ENCODE measurements at regions not wholly inside any gene's neighbourhood (a gene's known extent, or its start where the extent isn't known, plus 50 kb on each side); places are given as distances from the start of the nearest gene placed in this dataset.

DNA sequence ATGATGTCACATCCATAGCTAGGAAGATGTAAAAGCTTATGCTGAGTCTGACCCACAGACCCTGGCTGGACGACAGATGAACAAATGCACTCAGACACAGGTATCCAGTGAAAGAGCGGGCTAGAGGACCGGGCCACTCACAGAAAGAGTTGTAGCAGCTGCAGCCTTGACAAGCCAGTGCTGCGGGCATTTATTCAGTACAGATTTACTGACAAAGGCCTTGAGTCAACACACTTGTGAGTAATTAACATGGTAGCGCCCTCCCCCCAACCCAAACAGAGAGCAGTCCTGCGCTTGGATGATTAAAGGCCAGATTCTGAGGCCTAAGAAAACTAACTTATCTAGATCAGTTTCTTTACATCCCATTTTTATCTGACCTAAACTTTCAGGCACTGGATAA is 244.6 kb downstream of the SPANXN4 start:
- TF ChIP-seq, protein P1, sequence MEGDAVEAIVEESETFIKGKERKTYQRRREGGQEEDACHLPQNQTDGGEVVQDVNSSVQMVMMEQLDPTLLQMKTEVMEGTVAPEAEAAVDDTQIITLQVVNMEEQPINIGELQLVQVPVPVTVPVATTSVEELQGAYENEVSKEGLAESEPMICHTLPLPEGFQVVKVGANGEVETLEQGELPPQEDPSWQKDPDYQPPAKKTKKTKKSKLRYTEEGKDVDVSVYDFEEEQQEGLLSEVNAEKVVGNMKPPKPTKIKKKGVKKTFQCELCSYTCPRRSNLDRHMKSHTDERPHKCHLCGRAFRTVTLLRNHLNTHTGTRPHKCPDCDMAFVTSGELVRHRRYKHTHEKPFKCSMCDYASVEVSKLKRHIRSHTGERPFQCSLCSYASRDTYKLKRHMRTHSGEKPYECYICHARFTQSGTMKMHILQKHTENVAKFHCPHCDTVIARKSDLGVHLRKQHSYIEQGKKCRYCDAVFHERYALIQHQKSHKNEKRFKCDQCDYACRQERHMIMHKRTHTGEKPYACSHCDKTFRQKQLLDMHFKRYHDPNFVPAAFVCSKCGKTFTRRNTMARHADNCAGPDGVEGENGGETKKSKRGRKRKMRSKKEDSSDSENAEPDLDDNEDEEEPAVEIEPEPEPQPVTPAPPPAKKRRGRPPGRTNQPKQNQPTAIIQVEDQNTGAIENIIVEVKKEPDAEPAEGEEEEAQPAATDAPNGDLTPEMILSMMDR (IDR thresholded peaks at IDR 0.05; ENCODE audit: low read depth, low read length, poor library complexity, severe bottlenecking) = no peak
- no peak for TF ChIP-seq EZH2phosphoT487 (IDR thresholded peaks at IDR 0.05; ENCODE audit: borderline replicate concordance, low read length)

All from DOHH2 (cell line).